GM12878 (cell line): ENCODE measurements at regions not wholly inside any gene's neighbourhood (a gene's known extent, or its start where the extent isn't known, plus 50 kb on each side); places are given as distances from the start of the nearest gene placed in this dataset.

Experiments used
- ATAC-seq: fragments of 200-7000 bp; cut with Tn5 transposase; 3 replicates; pipeline ENCODE4 v1.9.1; 2020; ENCODE audit warnings: mild to moderate bottlenecking, moderate library complexity
- BruUV-seq: library from RNA; stranded (reverse); fragments of 400-500 nt; replicated peaks from 2 replicates; lab custom pipeline; 2021; lab: Mats Ljungman, UMichigan
- CTCF ChIA-PET: fragments of 300-600 bp; sonication (Branson Sonifier 250); formaldehyde crosslinking; extraction: SDS; loops from one replicate; lab custom pipeline; 2021; ENCODE audit warnings: inconsistent platforms; lab: Yijun Ruan, JAX
- POLR2A ChIA-PET: fragments of 350-600 bp; formaldehyde crosslinking; extraction: SDS; loops from one replicate; lab custom pipeline; 2021; ENCODE audit warnings: inconsistent platforms; lab: Charles Lee
- RAD21 ChIA-PET: fragments of 300-600 bp; sonication (Branson Sonifier 250); formaldehyde crosslinking; loops from one replicate; lab custom pipeline; 2023; ENCODE audit warnings: antibody characterized with exemption; ENCODE audit not compliant: unreplicated experiment; lab: Charles Lee
- SMC1A ChIA-PET: fragments of 300-600 bp; sonication (Branson Sonifier 250); formaldehyde crosslinking; loops from one replicate; lab custom pipeline; 2023; ENCODE audit not compliant: unreplicated experiment, uncharacterized antibody; lab: Charles Lee
- DNase-seq: peaks from one replicate; pipeline ENCODE4 v3.0.0-alpha.2; 2011; ENCODE audit warnings: low read depth, low spot score
- FAIRE-seq: peaks from 3 replicates; lab custom pipeline; 2011; peaks lifted over from hg19 to GRCh38; lab: Jason Lieb, UNC
- H2AFZ ChIP-seq: 2 replicates; pipeline ENCODE4 v1.6.0; 2011; ENCODE audit warnings: low read depth, low read length, control low read depth; ENCODE audit not compliant: control insufficient read depth
- H3K27ac ChIP-seq: 2 replicates; pipeline ENCODE4 v1.5.1; 2011; ENCODE audit warnings: control low read depth; ENCODE audit not compliant: control insufficient read depth, insufficient read depth
- H3K27me3 ChIP-seq, 2 experiments: replicated peaks in 1 of 2; 2 replicates each; pipeline versions ENCODE4 v1.6.0 to v1.6.1; 2011; ENCODE audit warnings: low read length in 1 of 2; ENCODE audit not compliant: control insufficient read depth in 2 of 2, insufficient read depth in 2 of 2
- H3K36me3 ChIP-seq, 2 experiments: 2 replicates each; pipeline ENCODE4 v1.5.1; 2011; ENCODE audit warnings: low read length in 1 of 2; ENCODE audit not compliant: control insufficient read depth in 2 of 2, insufficient read depth in 2 of 2
- H3K4me1 ChIP-seq: 2 replicates; pipeline ENCODE4 v1.6.1; 2011; ENCODE audit warnings: mild to moderate bottlenecking, low read length, moderate library complexity, mixed read lengths; ENCODE audit not compliant: control insufficient read depth, insufficient read depth
- H3K4me2 ChIP-seq: 2 replicates; pipeline ENCODE4 v1.6.0; 2011; ENCODE audit warnings: control low read depth; ENCODE audit not compliant: control insufficient read depth, insufficient read depth
- H3K4me3 ChIP-seq: fragments of 200-600 bp; sonication (generic); 2 replicates; pipeline ENCODE4 v1.5.1; 2016
- H3K79me2 ChIP-seq: 2 replicates; pipeline ENCODE4 v1.6.0; 2011; ENCODE audit warnings: low read length; ENCODE audit not compliant: control insufficient read depth, insufficient read depth
- H3K9ac ChIP-seq: 2 replicates; pipeline ENCODE4 v1.8.0; 2011; ENCODE audit warnings: low read length, control low read depth, mixed read lengths; ENCODE audit not compliant: control insufficient read depth, insufficient read depth
- H3K9me3 ChIP-seq: replicated peaks from 3 replicates; pipeline ENCODE4 v1.5.1; 2011; ENCODE audit warnings: mild to moderate bottlenecking, low read length; ENCODE audit not compliant: control insufficient read depth, insufficient read depth
- H4K20me1 ChIP-seq: 2 replicates; pipeline ENCODE4 v1.6.0; 2011; ENCODE audit not compliant: control insufficient read depth, insufficient read depth
- BHLHE40 ChIP-seq, 2 experiments: fragments of 450-650 bp in 1 of 2; IDR thresholded peaks; 2 replicates each; pipeline ENCODE4 v1.6.1; 2011 to 2017; ENCODE audit warnings: low read depth in 2 of 2, borderline replicate concordance in 1 of 2, improper control_type of control experiment in 1 of 2, low read length in 1 of 2, mild to moderate bottlenecking in 1 of 2
- BMI1 ChIP-seq: fragments of 450-650 bp; IDR thresholded peaks from 2 replicates; pipeline ENCODE4 v1.6.1; 2016; ENCODE audit warnings: mild to moderate bottlenecking, moderate library complexity, borderline replicate concordance
- CHD2 ChIP-seq: IDR thresholded peaks from 2 replicates; pipeline ENCODE4 v1.6.1; 2011; ENCODE audit warnings: low read depth, low read length, improper control_type of control experiment, borderline replicate concordance
- FOXM1 ChIP-seq: IDR thresholded peaks from 2 replicates; pipeline ENCODE4 v1.6.1; 2012; ENCODE audit warnings: low read depth, mild to moderate bottlenecking, inconsistent platforms, low read length, moderate library complexity
- HDGF ChIP-seq: fragments of 450-650 bp; IDR thresholded peaks from 2 replicates; pipeline ENCODE4 v1.6.1; 2016; ENCODE audit warnings: antibody characterized with exemption
- IKZF2 ChIP-seq, 2 experiments: fragments of 450-650 bp; IDR thresholded peaks; 2 replicates each; pipeline ENCODE4 v1.6.1; 2017; ENCODE audit warnings: mild to moderate bottlenecking in 2 of 2, moderate library complexity in 2 of 2
- JUNB ChIP-seq: IDR thresholded peaks from 2 replicates; pipeline ENCODE4 v1.6.1; 2016; ENCODE audit warnings: antibody characterized with exemption, mild to moderate bottlenecking
- MXI1 ChIP-seq: fragments of 150-350 bp; IDR thresholded peaks from 2 replicates; pipeline ENCODE4 v1.6.1; 2011; ENCODE audit warnings: low read depth, mild to moderate bottlenecking, inconsistent platforms, low read length, improper control_type of control experiment
- NFIC ChIP-seq: IDR thresholded peaks from 2 replicates; pipeline ENCODE4 v1.6.1; 2012; ENCODE audit warnings: low read depth, mild to moderate bottlenecking, inconsistent platforms, low read length, moderate library complexity
- NRF1 ChIP-seq: conservative IDR thresholded peaks from 2 replicates; pipeline ENCODE4 v1.6.1; 2011; ENCODE audit warnings: mild to moderate bottlenecking, low read depth, low read length, improper control_type of control experiment
- SIN3A ChIP-seq: IDR thresholded peaks from 2 replicates; pipeline ENCODE4 v1.6.1; 2012; ENCODE audit warnings: low read depth, low read length, improper control_type of control experiment
- STAT3 ChIP-seq: IDR thresholded peaks from 2 replicates; pipeline ENCODE4 v1.6.1; 2011; ENCODE audit warnings: low read depth, low read length, improper control_type of control experiment
- WGBS: methylation state at CpG from one replicate; pipeline ENCODE4 v1.1.6; 2016; ENCODE audit warnings: low lambda C conversion rate; ENCODE audit not compliant: insufficient replicate concordance, insufficient coverage; ENCODE audit errors: missing lambda C conversion rate; 5-methylcytosine and 5-hydroxymethylcytosine counted together
- in situ Hi-C: fragments of 300-500 bp; cut with MboI; formaldehyde crosslinking; loops from 9 replicates; pipeline ENCODE4 v1.14.3; 2018; ENCODE audit warnings: mixed read lengths
- intact Hi-C: fragments of 100-400 bp; cut with micrococcal nuclease; formaldehyde crosslinking; loops from one replicate; pipeline ENCODE4 v1.14.2; 2022; ENCODE audit not compliant: unreplicated experiment
- TF ChIP-seq, protein P1 (sequence below): fragments of 450-650 bp; IDR thresholded peaks from 2 replicates; pipeline ENCODE4 v1.6.1; 2017; ENCODE audit warnings: mild to moderate bottlenecking, moderate library complexity
- TF ChIP-seq, protein P2 (sequence below): IDR thresholded peaks from 2 replicates; pipeline ENCODE4 v1.6.1; 2012; ENCODE audit warnings: improper control_type of control experiment, low read depth, low read length; ENCODE audit not compliant: insufficient replicate concordance

- ATAC-seq = no peak
- 35% methylated on average over 1 of the region's 1 CpG for WGBS
- H2AFZ ChIP-seq = no peak overlapping the region
- H3K4me1 ChIP-seq = no peaks in the 10 kb centered on the region
- in situ Hi-C loops = no loop called here
- ChIA-PET CTCF (no interaction called here), RAD21 (no interaction called here), POLR2A (no interaction called here), SMC1A (interaction anchor here (1.3 kb wide), 1 partner anchor 9 kb away, joined by 5 read pairs; no protein-coding TSS in a partner anchor)
- no peak for FAIRE-seq
- H3K27ac ChIP-seq = no peak overlapping the region
- BruUV-seq = no TSS peak
- DNase-seq = no peak
- no peak overlapping the region for H3K9ac ChIP-seq
- no peaks in the 10 kb centered on the region for H3K27me3 ChIP-seq
- no peak overlapping the region for H3K4me3 ChIP-seq
- H3K79me2 ChIP-seq = no peaks in the 10 kb centered on the region
- no peaks in the 10 kb centered on the region for H3K36me3 ChIP-seq
- H3K4me2 ChIP-seq = no peak overlapping the region
- intact Hi-C loops = no loop called here
- no peaks in the 10 kb centered on the region; the same call in 2 of the 3 replicates for H3K9me3 ChIP-seq
- H4K20me1 ChIP-seq = no peaks in the 10 kb centered on the region
- TF ChIP-seq IKZF2 (IDR thresholded peaks at IDR 0.05) (no peak), NRF1 (no peak), FOXM1 (no peak), MXI1 (no peak), SIN3A (no peak), BHLHE40 (IDR thresholded peaks at IDR 0.05; ENCODE audit: borderline replicate concordance in 1 of 2, low read depth in 2 of 2, low read length in 1 of 2) (no peak), JUNB (no peak), HDGF (no peak), STAT3 (no peak), NFIC (no peak), CHD2 (no peak), BMI1 (no peak)
- TF ChIP-seq, protein P1, sequence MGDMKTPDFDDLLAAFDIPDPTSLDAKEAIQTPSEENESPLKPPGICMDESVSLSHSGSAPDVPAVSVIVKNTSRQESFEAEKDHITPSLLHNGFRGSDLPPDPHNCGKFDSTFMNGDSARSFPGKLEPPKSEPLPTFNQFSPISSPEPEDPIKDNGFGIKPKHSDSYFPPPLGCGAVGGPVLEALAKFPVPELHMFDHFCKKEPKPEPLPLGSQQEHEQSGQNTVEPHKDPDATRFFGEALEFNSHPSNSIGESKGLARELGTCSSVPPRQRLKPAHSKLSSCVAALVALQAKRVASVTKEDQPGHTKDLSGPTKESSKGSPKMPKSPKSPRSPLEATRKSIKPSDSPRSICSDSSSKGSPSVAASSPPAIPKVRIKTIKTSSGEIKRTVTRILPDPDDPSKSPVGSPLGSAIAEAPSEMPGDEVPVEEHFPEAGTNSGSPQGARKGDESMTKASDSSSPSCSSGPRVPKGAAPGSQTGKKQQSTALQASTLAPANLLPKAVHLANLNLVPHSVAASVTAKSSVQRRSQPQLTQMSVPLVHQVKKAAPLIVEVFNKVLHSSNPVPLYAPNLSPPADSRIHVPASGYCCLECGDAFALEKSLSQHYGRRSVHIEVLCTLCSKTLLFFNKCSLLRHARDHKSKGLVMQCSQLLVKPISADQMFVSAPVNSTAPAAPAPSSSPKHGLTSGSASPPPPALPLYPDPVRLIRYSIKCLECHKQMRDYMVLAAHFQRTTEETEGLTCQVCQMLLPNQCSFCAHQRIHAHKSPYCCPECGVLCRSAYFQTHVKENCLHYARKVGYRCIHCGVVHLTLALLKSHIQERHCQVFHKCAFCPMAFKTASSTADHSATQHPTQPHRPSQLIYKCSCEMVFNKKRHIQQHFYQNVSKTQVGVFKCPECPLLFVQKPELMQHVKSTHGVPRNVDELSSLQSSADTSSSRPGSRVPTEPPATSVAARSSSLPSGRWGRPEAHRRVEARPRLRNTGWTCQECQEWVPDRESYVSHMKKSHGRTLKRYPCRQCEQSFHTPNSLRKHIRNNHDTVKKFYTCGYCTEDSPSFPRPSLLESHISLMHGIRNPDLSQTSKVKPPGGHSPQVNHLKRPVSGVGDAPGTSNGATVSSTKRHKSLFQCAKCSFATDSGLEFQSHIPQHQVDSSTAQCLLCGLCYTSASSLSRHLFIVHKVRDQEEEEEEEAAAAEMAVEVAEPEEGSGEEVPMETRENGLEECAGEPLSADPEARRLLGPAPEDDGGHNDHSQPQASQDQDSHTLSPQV = no peak
- TF ChIP-seq, protein P2, sequence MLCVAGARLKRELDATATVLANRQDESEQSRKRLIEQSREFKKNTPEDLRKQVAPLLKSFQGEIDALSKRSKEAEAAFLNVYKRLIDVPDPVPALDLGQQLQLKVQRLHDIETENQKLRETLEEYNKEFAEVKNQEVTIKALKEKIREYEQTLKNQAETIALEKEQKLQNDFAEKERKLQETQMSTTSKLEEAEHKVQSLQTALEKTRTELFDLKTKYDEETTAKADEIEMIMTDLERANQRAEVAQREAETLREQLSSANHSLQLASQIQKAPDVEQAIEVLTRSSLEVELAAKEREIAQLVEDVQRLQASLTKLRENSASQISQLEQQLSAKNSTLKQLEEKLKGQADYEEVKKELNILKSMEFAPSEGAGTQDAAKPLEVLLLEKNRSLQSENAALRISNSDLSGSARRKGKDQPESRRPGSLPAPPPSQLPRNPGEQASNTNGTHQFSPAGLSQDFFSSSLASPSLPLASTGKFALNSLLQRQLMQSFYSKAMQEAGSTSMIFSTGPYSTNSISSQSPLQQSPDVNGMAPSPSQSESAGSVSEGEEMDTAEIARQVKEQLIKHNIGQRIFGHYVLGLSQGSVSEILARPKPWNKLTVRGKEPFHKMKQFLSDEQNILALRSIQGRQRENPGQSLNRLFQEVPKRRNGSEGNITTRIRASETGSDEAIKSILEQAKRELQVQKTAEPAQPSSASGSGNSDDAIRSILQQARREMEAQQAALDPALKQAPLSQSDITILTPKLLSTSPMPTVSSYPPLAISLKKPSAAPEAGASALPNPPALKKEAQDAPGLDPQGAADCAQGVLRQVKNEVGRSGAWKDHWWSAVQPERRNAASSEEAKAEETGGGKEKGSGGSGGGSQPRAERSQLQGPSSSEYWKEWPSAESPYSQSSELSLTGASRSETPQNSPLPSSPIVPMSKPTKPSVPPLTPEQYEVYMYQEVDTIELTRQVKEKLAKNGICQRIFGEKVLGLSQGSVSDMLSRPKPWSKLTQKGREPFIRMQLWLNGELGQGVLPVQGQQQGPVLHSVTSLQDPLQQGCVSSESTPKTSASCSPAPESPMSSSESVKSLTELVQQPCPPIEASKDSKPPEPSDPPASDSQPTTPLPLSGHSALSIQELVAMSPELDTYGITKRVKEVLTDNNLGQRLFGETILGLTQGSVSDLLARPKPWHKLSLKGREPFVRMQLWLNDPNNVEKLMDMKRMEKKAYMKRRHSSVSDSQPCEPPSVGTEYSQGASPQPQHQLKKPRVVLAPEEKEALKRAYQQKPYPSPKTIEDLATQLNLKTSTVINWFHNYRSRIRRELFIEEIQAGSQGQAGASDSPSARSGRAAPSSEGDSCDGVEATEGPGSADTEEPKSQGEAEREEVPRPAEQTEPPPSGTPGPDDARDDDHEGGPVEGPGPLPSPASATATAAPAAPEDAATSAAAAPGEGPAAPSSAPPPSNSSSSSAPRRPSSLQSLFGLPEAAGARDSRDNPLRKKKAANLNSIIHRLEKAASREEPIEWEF = no peak
These were observed 253.8 kb upstream of the GBE1 start for GRCh38 chr3:82015241-82015640.
